ENCODE measurements at regions not wholly inside any gene's neighbourhood (a gene's known extent, or its start where the extent isn't known, plus 50 kb on each side); places are given as distances from the start of the nearest gene placed in this dataset.
"Not testable (repeated sequence)": the region's sequence is repeated elsewhere in the genome, so short reads cannot be mapped to it uniquely, and the experiment has no call there.

GRCh38 chr4:106869551-106869950 lies 166.6 kb downstream of the DKK2 start:
- DNase-seq (ENCODE audit: low read depth, low spot score), result no peak

GRCh38 chr4:106868381-106869035 lies 167.6 kb downstream of the DKK2 start:
- no peak for DNase-seq (ENCODE audit: low read depth, low spot score)

DNA sequence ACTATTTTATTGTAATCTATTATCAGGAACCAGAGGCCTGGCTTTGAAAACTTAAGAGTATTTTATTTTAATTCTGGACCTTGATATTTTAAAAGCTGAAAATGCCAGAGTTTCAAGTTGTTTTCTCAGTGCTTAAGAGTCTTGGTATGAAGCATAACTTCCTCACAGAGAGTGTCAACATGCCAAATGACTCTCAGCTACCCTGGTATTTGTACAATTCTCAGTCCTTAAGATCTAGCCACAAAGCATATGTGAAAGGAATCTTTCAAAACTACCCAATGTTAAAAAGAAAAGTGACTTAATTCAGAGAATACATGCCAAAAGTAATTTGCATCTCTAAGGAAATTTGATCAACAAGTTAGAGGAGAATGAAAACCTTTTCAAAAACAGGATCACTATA lies 171.9 kb downstream of the DKK2 start:
- no peak for DNase-seq (ENCODE audit: low read depth, low spot score)

DNA sequence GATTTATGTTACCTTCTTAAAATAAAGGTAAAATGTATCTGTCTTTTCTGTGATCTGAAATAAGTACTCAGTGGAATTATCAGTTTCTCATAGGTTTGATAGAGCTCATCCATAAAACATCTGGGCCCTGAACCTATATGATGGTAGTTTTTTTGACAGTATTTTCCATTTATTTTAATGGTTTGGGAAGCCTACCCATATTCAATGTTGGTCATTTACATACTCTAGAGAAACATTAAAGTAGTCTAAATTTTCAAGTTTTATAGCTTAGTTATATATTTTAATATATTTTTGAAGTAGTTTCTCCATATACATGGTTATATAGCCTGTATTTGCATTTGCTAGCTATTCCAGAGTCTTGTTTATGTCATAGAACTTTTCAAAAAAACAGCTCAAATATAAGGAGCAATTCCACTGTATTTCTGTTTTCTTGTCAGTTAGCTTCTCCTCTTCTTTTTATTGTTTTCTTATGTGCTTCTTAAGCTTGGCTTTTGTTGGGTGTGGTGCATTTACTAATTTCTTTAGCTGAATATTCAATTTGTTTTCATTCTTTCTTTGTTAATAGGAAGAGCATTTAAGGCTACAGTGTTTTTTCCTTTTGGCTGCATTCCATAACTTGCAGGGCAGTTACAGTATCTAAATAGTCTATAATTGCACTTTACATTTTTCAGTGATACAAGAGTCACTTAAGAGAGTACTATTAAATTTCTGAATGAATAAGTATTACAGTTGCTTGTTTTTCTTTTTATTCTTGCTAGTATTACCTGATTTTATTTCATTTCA lies 181.4 kb downstream of the DKK2 start:
- no peak for DNase-seq (ENCODE audit: low read depth, low spot score)

GRCh38 chr4:106852426-106852825 lies 183.7 kb downstream of the DKK2 start:
- DNase-seq (ENCODE audit: low read depth, low spot score), result no peak

- DNase-seq (ENCODE audit: low read depth, low spot score), result no peak
Observed at GRCh38 chr4:106851726-106852125, 184.4 kb downstream of the DKK2 start.

DNA sequence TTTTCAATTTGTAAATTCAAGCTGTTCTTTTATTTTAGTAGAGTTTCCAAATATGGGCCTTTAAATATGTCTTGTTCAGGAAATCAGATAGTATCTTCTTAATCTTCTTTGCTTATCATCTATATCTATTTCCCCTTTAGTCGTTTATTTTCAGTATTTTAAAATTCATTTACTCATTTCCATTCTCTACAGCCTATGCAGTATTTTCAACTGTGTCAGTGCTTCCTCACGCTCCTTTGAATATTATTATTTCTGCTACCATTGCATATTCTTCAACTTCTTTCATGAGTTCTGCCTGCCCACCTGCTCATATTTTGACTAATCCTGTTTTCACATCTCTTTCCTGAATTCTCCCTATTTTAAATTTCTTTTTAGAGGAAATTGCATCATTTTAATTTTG lies 185.4 kb downstream of the DKK2 start:
- no peak for DNase-seq (ENCODE audit: low read depth, low spot score)

- no peak for DNase-seq (ENCODE audit: low read depth, low spot score)
Observed at GRCh38 chr4:106835919-106836318, 200.2 kb downstream of the DKK2 start.

DNA sequence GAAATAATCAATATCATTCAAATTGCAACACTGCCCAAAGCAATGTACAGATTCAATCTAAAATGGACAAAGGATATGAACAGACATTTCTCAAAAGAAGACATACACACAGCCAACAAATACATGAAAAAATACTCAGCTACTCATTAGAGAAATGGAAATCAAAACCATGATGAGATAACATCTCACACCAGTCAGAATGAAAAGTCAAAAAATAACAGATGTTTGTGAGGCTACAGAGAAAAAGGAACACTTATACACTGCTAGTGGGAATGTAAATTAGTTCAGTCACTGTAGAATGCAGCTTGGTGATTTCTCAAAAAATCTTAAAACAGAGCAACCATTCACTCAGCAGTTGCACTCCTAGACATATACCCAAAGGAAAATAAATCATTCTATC lies 205.2 kb downstream of the DKK2 start:
- DNase-seq (ENCODE audit: low read depth, low spot score), result no peak

- no peak for DNase-seq (ENCODE audit: low read depth, low spot score)
Observed at GRCh38 chr4:106818764-106819163, 217.3 kb downstream of the DKK2 start.

DNA sequence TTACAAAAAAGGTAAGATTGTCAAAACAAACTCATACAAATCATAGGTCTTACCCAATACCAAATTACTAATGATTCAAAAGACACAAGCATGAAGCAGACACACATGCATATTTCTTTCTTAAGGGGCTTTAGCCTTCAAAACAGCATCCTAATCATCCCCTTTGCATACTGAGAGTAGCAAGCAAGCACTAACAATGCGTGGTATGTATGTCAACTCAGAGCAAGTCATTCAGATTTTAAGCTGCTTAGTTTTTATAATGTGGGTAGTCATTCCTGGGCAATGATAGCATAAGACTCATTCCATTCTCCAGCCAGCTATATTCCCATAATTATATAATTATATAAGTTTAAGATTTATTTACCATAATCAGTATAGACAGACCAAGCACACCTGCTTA lies 219.6 kb downstream of the DKK2 start:
- no peak for DNase-seq (ENCODE audit: low read depth, low spot score)

DNA sequence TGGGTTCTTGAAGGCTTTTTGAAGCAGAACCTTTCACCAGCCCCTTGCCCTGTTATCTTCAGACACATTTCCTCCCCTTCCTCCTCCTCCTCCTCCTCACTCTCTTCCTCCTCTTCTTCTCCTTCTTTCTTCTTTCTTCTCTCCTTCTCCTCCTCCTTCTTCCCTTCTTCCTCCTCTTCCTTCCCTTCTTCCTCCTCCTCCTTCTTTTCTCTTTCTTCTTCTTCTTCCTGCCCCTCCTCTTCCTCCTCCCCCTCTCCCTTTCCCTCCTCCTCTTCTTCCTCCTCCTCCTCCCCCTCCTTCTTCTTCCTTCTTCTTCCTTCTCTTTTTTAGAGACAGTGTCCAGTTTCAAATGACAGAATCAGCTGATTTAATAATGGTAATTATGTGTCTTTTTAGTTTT lies 226.0 kb downstream of the DKK2 start:
- DNase-seq (ENCODE audit: low read depth, low spot score), result no peak

- DNase-seq (ENCODE audit: low read depth, low spot score), result no peak
Observed at GRCh38 chr4:106809076-106809475, 227.0 kb downstream of the DKK2 start.

DNA sequence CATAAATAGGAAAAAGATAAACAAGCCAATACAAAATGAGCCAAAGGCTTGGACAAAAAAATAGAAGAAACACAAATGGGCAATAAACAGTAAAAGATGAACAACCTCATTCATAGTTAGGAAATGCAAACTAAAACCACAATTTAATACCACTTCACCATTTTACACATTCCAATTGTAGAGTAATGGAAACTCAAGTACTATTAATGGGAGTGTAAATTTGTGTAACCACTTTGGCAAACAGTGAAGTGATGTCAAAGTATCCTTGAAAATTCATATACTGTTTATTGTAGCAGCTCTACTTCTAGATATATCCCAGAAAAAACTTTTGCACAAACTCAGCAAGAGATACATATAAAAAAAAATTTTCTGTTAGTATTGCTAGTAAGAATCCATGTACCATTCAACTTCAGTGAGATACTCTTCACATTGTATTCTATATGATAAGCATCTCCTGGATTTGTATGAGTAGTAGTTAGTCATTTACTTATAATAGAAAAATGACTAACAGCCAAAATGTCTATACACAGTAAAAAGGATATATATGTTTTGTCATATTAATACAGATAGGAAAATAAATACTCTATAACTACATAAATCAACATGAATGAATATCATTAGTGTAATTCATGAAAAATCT lies 229.8 kb downstream of the DKK2 start:
- no peak for DNase-seq (ENCODE audit: low read depth, low spot score)

DNA sequence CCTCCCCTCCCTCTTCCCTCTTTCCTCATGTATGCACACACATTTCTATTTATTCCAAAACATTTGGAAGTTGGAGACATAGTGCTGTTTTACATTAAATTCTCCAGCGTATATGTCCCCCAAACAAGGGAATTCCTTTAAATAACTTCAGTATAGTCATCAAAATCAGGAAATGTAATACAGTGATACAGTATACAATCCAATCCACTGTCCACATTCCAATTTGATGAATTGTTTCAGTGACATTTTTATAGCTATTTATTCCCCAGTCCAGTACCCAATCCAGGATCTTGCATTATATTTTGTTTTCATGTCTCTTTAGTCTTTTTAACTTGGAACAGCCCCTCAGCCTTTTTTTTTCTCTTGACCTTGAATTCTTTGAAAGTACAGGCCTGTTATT lies 233.0 kb downstream of the DKK2 start:
- DNase-seq (ENCODE audit: low read depth, low spot score), result no peak

DNA sequence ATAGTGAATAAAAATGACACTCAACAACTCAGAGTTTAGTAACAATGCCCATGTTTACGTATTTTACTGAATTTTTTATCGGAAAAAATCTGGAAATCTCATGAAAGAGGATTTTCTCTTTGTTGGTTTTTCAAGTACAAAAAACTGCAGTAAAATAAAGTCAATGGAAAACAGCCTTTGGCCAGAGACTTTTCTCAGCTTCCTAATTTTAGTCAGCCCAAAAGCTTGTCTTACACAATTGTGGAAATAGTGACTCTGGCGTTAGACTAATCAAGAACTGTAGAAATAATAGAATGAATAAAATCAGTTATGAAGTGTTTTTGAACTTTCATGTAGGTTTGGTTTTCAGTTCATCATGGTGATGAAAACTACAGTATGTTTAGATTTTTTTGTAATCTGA lies 234.7 kb downstream of the DKK2 start:
- no peak for DNase-seq (ENCODE audit: low read depth, low spot score)

DNA sequence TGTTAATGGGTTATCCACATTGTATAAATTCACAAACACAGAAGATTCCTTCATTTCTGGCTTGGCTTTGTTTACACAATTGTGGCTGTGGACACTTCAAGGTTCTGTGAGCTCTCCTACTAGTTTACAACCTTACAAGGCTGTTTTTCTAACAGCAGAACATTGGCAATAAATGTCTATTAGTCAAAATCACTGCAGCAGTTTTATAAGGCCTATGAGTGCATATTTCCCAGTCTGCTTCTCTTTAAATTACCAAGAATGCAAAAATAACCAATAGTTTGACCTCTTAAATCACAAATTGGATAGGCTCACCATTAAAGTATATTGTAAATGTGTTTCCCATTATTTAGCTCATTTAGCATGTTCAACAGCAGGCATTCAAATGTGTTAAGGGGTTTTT lies 239.2 kb downstream of the DKK2 start:
- no peak for DNase-seq (ENCODE audit: low read depth, low spot score)

DNA sequence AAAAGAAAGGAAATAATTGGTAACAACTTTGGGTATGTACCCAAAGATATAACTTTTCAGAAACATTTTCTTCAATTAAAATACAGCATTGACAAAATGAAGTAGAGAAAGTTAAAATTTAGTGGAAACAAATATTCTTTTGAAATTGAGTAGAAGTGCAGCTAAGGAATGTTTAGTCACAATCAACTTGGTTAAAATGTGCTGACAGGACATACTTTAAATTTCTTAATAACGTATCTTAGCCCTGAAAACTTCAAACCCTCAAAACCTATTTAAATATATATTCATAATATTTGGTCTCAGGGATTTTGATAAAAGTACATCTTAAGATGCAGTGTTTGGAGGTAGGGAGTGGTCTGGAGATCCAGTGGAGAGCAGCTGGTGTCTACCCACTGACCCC lies 240.8 kb downstream of the DKK2 start:
- DNase-seq (ENCODE audit: low read depth, low spot score), result no peak

DNA sequence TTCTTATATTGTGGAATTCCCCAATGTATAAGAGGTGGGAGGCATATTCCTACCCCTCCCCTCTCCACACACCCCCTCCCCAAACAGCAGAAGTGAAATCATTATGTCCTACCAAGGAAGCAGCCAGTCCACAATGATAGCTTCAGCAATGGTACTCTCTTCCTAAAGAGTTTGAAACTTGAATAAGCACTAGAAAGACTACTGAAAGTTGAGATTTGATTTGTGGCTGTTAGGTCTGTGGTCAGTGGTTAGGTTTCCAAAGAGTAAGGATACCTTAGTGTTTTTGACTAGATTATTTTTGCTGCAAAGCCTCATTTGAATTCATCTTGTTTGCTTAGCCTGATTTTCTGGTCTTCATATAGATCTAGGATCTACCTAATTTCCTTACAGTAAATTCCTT lies 242.2 kb downstream of the DKK2 start:
- no peak for DNase-seq (ENCODE audit: low read depth, low spot score)

GRCh38 chr4:106775636-106776035 lies 260.5 kb downstream of the DKK2 start:
- no peak for DNase-seq (ENCODE audit: low read depth, low spot score)

DNA sequence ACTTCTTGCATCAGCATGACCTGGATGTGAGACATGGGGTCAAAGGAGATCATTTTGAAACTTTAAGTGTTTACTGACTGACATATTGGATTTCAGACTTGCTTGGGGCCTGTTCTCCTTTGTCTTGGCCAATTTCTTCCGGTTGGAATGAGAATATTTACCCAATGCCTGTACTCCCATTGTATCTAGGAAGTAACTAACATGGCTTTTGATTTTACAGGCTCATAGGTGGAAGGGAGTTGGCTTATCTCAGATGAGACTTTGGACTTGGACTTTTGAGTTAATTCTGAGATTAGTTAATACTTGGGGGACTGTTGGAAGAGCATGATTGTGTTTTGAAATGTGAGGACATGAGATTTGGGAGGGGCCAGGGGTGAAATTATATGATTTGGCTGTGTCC lies 262.1 kb downstream of the DKK2 start:
- DNase-seq (ENCODE audit: low read depth, low spot score), result not testable (repeated sequence)

- no peak for DNase-seq (ENCODE audit: low read depth, low spot score)
Observed at GRCh38 chr4:106773076-106773905, 262.8 kb downstream of the DKK2 start.
